ENCODE measurements at regions not wholly inside any gene's neighbourhood (a gene's known extent, or its start where the extent isn't known, plus 50 kb on each side); places are given as distances from the start of the nearest gene placed in this dataset.

GRCh38 chr19:30204721-30205120 is 167.5 kb upstream of the ZNF536 start:
- TF ChIP-seq CTCF (IDR thresholded peaks at IDR 0.05; ENCODE audit: low read depth, low read length) = no peak
- no peak for TF ChIP-seq EZH2phosphoT487 (IDR thresholded peaks at IDR 0.05; ENCODE audit: low read depth)

Data from OCI-LY3 (cell line).